Lower leg skin (tissue), 4 donors: ENCODE measurements at regions not wholly inside any gene's neighbourhood (a gene's known extent, or its start where the extent isn't known, plus 50 kb on each side); places are given as distances from the start of the nearest gene placed in this dataset.
"Not testable (repeated sequence)": the region's sequence is repeated elsewhere in the genome, so short reads cannot be mapped to it uniquely, and the experiment has no call there.

ENCODE experiments used
- DNase-seq, 2 donors: peaks; one replicate each; pipeline ENCODE4 v3.0.0-alpha.2; 2019; ENCODE audit warnings: low spot score in 2 of 2
- H3K4me3 ChIP-seq: fragments of 200-600 bp; sonication (generic); 2 replicates; pipeline ENCODE4 v1.5.1; 2017; ENCODE audit warnings: mild to moderate bottlenecking, low read depth; ENCODE audit not compliant: poor library complexity, severe bottlenecking
- CTCF ChIP-seq, 3 donors: fragments of 450-650 bp; IDR thresholded peaks; one replicate each; pipeline ENCODE4 v1.5.1; 2016; ENCODE audit warnings: antibody characterized with exemption in 3 of 3, mild to moderate bottlenecking in 3 of 3, moderate library complexity in 2 of 3
- POLR2A ChIP-seq, 2 donors: fragments of 450-650 bp; IDR thresholded peaks; one replicate each; pipeline ENCODE4 v1.6.1; 2016 to 2017; ENCODE audit warnings: antibody characterized with exemption in 2 of 2, mild to moderate bottlenecking in 1 of 2, moderate library complexity in 1 of 2
- WGBS, 2 donors: methylation state at CpG; one replicate each; pipeline ENCODE4 v1.1.5; 2018; 5-methylcytosine and 5-hydroxymethylcytosine counted together
- intact Hi-C: fragments of 100-400 bp; cut with DNase I; formaldehyde crosslinking; loops from one replicate; pipeline ENCODE4 v1.15.0; 2023; ENCODE audit warnings: low total_unique reads

- intact Hi-C loops, result no loop called here
- 80 to 82% methylated on average over 2 of the region's 2 CpGs for WGBS, 2 donors
- DNase-seq, result no peak
- H3K4me3 ChIP-seq, result no peak overlapping the region
- no peak for TF ChIP-seq POLR2A (IDR thresholded peaks at IDR 0.05)
- TF ChIP-seq CTCF (IDR thresholded peaks at IDR 0.05), result no peak
Measured at GRCh38 chr3:187491371-187491770, 123.2 kb downstream of the RTP4 start.

DNA sequence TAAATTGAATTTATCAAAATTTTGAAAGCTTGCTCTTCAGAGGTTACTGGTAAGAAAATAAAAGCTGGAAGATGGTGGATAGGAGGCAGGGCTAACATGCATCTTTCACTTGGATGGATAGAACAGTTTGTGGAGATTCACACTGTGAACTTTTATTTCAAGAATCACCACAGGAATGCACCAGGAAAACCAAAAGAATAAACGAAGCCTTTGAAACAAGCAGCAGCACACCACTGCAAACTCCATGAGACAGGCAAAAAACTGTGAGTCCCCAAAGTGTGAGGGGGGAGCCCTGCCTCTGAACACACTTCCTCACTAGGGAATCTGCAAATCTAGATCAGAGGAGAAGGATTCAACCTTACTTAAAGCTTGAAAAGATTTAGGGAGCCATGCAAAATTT lies 122.2 kb downstream of the RTP4 start:
- 67 to 74% methylated on average over 1 of the region's 1 CpG for WGBS, 2 donors
- intact Hi-C loops, result no loop called here
- no peak for DNase-seq

DNA sequence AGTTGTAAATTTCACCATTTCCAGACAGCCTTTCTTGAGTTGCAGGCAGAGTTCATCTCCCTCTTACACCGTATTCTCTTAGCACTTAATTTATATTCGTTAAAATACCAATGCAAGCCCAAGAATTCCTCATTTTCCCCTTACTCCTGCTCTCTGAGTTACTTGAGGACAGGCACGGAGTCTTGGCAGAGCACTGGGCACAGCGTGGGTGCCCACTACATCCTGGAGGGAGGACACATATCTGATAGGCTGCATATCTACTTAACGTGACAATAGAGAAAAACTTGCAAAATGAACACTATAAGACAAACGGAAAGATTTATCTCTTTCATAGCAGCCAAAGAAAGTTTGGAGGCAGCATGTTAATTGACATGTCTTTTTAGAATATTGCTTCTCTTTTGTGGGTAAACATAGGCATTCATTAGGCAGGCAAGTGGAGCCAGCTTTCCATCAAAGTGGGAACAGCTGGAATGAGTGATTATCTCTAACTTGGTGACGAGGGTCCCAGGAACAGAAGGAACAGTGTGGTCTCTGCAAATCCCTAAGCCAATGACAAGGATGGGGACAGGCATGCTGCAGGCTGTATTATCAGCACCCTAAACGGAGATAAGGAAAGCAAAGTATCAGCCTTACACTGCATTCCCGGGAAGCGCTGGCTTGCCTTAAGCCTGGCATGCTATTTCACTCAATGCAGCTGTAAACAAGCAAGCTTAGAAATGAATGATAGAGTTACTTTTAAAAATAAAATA lies 116.5 kb downstream of the RTP4 start:
- no peak for DNase-seq
- 64 to 65% methylated on average over 10 of the region's 10 CpGs for WGBS, 2 donors
- H3K4me3 ChIP-seq, result no peak overlapping the region
- intact Hi-C loops, result no loop called here
- no peak for TF ChIP-seq CTCF (IDR thresholded peaks at IDR 0.05)
- no peak for TF ChIP-seq POLR2A (IDR thresholded peaks at IDR 0.05)

More for the DNA sequence above, 122.2 kb downstream of the RTP4 start:
- H3K4me3 ChIP-seq, result no peak overlapping the region
- TF ChIP-seq CTCF (IDR thresholded peaks at IDR 0.05), result no peak
- TF ChIP-seq POLR2A (IDR thresholded peaks at IDR 0.05), result no peak

- H3K4me3 ChIP-seq, result no peak overlapping the region
- no peak for TF ChIP-seq CTCF (IDR thresholded peaks at IDR 0.05)
- TF ChIP-seq POLR2A (IDR thresholded peaks at IDR 0.05), result no peak
- 70 to 74% methylated on average over 3 of the region's 3 CpGs for WGBS, 2 donors
- intact Hi-C loops, result no loop called here
- no peak for DNase-seq
Measured at GRCh38 chr3:187481426-187481825, 113.2 kb downstream of the RTP4 start.

DNA sequence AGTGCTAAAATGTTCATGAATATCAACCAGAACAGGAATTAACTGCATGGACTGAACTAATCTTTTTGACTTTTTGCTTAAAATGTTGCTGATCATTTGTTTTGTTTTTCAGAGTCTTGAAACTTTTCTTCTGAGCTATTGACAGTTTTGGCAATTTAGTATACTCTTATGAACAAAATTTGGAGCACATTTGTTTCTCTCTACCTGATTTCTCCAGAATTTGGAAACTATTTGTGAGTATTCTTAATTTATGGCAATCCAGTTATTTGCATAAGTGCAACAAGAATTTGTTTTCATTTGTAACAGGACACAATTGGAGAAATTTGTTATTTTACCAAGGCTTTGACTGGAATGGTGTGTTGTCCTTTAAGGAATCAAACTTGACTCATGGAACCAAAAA lies 107.4 kb downstream of the RTP4 start:
- DNase-seq, H3K4me3 ChIP-seq, intact Hi-C loops: not testable (repeated sequence)

DNA sequence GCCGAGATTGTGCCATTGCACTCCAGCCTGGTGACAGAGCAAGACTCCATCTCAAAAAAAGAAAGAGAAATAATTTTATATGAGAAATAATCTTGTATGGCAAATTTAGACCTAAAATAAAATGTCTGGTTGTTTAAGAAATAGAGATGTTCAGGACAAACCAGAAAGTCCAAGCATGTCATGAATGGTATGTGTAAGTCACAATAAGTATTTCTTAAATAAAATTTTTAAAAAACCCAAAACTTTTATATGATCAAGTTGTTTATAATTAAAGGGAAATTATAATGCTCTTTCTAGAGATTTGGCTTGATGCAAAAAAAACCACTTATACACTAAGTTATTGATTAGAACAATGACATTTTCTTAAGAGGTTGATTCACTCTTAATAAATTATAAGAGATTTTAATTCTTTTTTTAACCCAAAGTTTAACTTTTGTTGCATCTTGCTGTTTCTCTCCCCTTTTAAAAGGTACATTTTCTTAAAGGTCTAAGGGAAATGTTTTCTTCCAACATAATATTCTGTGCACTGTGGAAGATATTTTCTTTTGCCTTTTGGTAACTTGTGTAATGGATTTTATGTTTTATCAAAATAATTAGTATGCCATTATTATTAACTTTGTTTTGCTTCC lies 105.7 kb downstream of the RTP4 start:
- 91 to 98% methylated on average over 1 of the region's 1 CpG for WGBS, 2 donors
- TF ChIP-seq CTCF (IDR thresholded peaks at IDR 0.05), result no peak
- TF ChIP-seq POLR2A (IDR thresholded peaks at IDR 0.05), result no peak
- no peak for DNase-seq
- intact Hi-C loops, result no loop called here
- H3K4me3 ChIP-seq, result no peak overlapping the region

GRCh38 chr3:187466306-187466705 lies 98.1 kb downstream of the RTP4 start:
- H3K4me3 ChIP-seq, DNase-seq, intact Hi-C loops: not testable (repeated sequence)
- 63 to 73% methylated on average over 7 of the region's 7 CpGs for WGBS, 2 donors
